ENCODE measurements at regions not wholly inside any gene's neighbourhood (a gene's known extent, or its start where the extent isn't known, plus 50 kb on each side); places are given as distances from the start of the nearest gene placed in this dataset.

- no peak for DNase-seq
These were observed 132.6 kb downstream of the WDR11 start for GRCh38 chr10:120983721-120984120.

- DNase-seq, result no peak
These were observed 133.1 kb downstream of the WDR11 start for GRCh38 chr10:120984221-120984620.

GRCh38 chr10:120987359-120987758 lies 136.2 kb downstream of the WDR11 start:
- no peak for DNase-seq

- DNase-seq, result no peak
These were observed 137.6 kb downstream of the WDR11 start for GRCh38 chr10:120988751-120989150.

GRCh38 chr10:120989279-120989678 lies 138.1 kb downstream of the WDR11 start:
- no peak for DNase-seq

- DNase-seq, result no peak
These were observed 138.9 kb downstream of the WDR11 start for GRCh38 chr10:120989996-120990598.

- no peak for DNase-seq
These were observed 139.7 kb downstream of the WDR11 start for GRCh38 chr10:120990831-120991230.

GRCh38 chr10:120993089-120993488 lies 141.9 kb downstream of the WDR11 start:
- DNase-seq, result no peak

GRCh38 chr10:120995768-120996167 lies 144.6 kb downstream of the WDR11 start:
- no peak for DNase-seq

- DNase-seq, result no peak
These were observed 145.4 kb downstream of the WDR11 start for GRCh38 chr10:120996456-120997034.

GRCh38 chr10:120997313-120997712 lies 146.2 kb downstream of the WDR11 start:
- DNase-seq, result no peak

- DNase-seq, result no peak
These were observed 146.6 kb downstream of the WDR11 start for GRCh38 chr10:120997756-120998155.

GRCh38 chr10:120998251-120998650 lies 147.1 kb downstream of the WDR11 start:
- DNase-seq, result no peak

- DNase-seq, result no peak
These were observed 147.7 kb downstream of the WDR11 start for GRCh38 chr10:120998782-120999285.

- no peak for DNase-seq
These were observed 148.7 kb downstream of the WDR11 start for GRCh38 chr10:120999868-121000267.

- DNase-seq, result no peak
These were observed 151.5 kb downstream of the WDR11 start for GRCh38 chr10:121002586-121003205.

- no peak for DNase-seq
These were observed 154.9 kb downstream of the WDR11 start for GRCh38 chr10:121005948-121006587.

GRCh38 chr10:121007264-121007663 lies 156.1 kb downstream of the WDR11 start:
- no peak for DNase-seq

- DNase-seq, result no peak
These were observed 164.8 kb downstream of the WDR11 start for GRCh38 chr10:121015916-121016315.

GRCh38 chr10:121024905-121025584 lies 173.9 kb downstream of the WDR11 start:
- no peak for DNase-seq

- DNase-seq, result no peak
These were observed 174.6 kb downstream of the WDR11 start for GRCh38 chr10:121025731-121026130.

GRCh38 chr10:121027371-121027770 lies 176.2 kb downstream of the WDR11 start:
- DNase-seq, result no peak

Data from right lung (tissue), 2 donors.